ENCODE measurements at regions not wholly inside any gene's neighbourhood (a gene's known extent, or its start where the extent isn't known, plus 50 kb on each side); places are given as distances from the start of the nearest gene placed in this dataset.

DNA sequence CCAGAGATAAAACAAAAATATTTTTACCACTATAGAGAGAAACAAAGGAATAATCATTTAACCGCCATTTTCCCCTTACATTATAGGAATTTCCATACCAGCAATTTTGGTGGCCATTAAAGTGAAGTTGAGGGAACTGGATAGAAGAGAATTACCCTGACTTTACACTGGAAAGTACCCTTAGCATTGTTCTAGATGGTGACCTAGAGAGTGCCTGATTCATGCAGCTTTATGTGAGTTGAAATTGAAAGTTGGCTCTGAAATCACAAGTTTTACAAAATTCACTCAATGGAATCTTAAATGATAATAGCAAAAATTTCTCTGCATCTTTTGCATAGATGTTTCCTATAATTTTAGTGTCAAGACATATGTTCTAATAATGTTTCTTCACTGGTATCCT lies 55.7 kb upstream of the PREP start:
- DNase-seq (ENCODE audit: low read depth), result no peak
- H3K4me3 ChIP-seq (ENCODE audit: low read depth, low read length), result peak overlapping the region; percentile 23; the same call in 1 of the 2 replicates
- TF ChIP-seq, protein P1, sequence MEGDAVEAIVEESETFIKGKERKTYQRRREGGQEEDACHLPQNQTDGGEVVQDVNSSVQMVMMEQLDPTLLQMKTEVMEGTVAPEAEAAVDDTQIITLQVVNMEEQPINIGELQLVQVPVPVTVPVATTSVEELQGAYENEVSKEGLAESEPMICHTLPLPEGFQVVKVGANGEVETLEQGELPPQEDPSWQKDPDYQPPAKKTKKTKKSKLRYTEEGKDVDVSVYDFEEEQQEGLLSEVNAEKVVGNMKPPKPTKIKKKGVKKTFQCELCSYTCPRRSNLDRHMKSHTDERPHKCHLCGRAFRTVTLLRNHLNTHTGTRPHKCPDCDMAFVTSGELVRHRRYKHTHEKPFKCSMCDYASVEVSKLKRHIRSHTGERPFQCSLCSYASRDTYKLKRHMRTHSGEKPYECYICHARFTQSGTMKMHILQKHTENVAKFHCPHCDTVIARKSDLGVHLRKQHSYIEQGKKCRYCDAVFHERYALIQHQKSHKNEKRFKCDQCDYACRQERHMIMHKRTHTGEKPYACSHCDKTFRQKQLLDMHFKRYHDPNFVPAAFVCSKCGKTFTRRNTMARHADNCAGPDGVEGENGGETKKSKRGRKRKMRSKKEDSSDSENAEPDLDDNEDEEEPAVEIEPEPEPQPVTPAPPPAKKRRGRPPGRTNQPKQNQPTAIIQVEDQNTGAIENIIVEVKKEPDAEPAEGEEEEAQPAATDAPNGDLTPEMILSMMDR (IDR thresholded peaks at IDR 0.05; ENCODE audit: low read depth, low read length, missing control alignments), result no peak

DNA sequence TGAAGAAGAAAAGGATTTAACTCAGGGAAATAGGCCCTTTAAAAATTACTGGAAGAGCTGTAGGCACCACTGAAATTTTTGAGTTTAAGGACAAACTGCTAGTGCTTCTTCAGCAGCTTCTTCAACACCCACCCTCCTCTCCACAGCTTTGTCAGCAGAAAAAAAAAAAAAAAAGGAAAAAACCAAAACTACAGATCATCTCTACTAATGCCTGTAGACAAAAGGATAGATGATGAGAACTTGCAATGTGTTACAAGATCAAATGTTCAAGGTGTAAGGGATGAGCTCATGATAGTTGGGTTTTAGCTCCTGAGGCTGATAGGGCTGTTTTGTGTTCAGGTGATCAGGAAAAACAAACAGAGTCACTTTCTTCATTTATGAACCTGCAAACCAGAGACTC lies 55.2 kb upstream of the PREP start:
- no peak overlapping the region; the same call in 1 of the 2 replicates for H3K4me3 ChIP-seq (ENCODE audit: low read depth, low read length)
- no peak for DNase-seq (ENCODE audit: low read depth)
- TF ChIP-seq, protein P1 (IDR thresholded peaks at IDR 0.05; ENCODE audit: low read depth, low read length, missing control alignments), result no peak

DNA sequence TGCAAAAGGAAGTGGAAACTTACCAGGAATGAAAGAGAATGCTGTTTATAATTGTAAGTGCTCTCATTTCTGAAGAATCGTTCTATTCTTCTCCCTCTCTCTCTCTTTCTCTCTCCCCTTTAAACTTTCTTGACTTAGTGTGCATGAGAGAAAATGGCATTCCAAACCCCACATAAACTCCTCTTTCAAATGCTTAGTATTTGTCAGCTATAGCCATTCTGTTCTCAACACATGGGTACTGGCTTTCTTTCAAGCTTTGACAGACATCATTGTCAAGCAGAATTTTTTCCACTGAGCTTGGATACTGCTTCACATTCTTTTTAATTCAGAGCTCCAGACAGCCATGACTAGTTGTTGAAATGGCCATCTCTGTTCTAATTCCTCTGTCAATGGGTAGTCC lies 51.1 kb upstream of the PREP start:
- no peak for DNase-seq (ENCODE audit: low read depth)
- TF ChIP-seq, protein P1 (IDR thresholded peaks at IDR 0.05; ENCODE audit: low read depth, low read length, missing control alignments), result no peak
- no peak overlapping the region; the same call in 1 of the 2 replicates for H3K4me3 ChIP-seq (ENCODE audit: low read depth, low read length)

DNA sequence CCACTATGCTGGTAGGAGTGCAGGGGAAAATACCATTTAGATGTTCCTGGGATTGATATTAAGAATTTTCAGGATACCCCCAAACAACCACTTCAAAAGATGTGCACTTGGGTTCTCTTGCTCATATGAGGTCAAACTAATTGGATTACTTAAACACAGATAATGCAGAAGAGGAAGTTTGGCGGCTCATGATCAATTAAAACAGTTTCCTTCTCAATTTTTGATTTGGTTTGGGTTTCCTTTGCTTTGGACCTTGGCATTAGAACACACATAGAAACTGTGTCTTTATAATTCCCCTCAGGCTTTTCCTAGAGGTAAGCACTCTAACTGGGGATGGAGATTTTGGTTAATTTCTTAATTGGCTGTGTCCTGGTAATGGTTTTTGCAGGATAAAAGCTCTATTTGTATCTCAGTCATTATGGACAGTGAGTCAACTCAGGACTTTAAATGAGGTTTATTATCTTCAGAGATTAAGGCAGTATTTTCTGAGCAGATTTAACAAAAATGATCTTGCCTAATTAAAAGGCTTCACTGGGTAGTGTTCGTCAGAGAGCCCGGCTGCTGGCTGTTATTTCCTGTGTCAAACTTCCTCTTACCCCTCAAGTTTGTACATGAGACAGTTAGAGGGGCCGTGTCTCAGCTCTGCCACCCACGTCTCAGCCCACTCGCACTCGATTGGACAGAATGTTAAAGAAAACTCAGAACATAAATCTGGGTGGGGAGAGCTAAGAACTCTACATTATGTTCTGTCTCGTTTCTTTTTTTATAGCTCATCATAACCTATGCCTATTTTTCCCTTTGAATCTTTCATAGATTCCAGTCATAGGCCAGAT lies 50.3 kb upstream of the PREP start:
- TF ChIP-seq, protein P1 (IDR thresholded peaks at IDR 0.05; ENCODE audit: low read depth, low read length, missing control alignments), result no peak
- H3K4me3 ChIP-seq (ENCODE audit: low read depth, low read length), result no peak overlapping the region; the same call in 1 of the 2 replicates
- DNase-seq (ENCODE audit: low read depth), result no peak

Data from GM12864 (cell line).